Epithelial cell of esophagus (primary cell): ENCODE measurements at regions not wholly inside any gene's neighbourhood (a gene's known extent, or its start where the extent isn't known, plus 50 kb on each side); places are given as distances from the start of the nearest gene placed in this dataset.

Experiments used
- DNase-seq: peaks from one replicate; pipeline ENCODE4 v3.0.0; 2010; ENCODE audit warnings: low read depth
- H3K4me3 ChIP-seq: 2 replicates; pipeline ENCODE4 v1.5.1; 2011; ENCODE audit warnings: mild to moderate bottlenecking, low read length, control low read depth
- TF ChIP-seq, protein P1 (sequence below): IDR thresholded peaks from 2 replicates; pipeline ENCODE4 v1.5.1; 2011; ENCODE audit warnings: low read depth, mild to moderate bottlenecking, low read length, control low read depth, inconsistent platforms; ENCODE audit not compliant: insufficient read depth; ENCODE audit errors: missing control alignments

DNA sequence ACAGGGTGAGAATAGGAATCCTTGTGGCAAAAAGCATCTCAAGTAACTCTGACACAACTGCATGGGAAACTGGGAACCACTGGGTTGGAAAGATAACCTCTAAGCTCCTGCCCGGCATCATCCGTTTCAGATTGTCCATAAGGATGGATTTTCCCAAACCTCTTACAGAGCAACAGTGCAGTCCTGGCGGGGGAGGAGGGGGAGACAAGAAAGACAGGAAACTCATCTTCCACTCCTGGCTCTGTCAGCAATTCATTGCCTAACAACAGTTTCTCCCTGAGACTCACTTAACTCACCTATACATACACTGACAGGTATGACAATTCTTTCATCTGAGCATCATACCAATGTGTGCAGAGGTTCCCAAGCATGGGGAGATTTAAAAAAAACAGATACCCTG lies 279.0 kb downstream of the RPLP1 start:
- DNase-seq: no peak
- H3K4me3 ChIP-seq: no peak overlapping the region
- TF ChIP-seq, protein P1, sequence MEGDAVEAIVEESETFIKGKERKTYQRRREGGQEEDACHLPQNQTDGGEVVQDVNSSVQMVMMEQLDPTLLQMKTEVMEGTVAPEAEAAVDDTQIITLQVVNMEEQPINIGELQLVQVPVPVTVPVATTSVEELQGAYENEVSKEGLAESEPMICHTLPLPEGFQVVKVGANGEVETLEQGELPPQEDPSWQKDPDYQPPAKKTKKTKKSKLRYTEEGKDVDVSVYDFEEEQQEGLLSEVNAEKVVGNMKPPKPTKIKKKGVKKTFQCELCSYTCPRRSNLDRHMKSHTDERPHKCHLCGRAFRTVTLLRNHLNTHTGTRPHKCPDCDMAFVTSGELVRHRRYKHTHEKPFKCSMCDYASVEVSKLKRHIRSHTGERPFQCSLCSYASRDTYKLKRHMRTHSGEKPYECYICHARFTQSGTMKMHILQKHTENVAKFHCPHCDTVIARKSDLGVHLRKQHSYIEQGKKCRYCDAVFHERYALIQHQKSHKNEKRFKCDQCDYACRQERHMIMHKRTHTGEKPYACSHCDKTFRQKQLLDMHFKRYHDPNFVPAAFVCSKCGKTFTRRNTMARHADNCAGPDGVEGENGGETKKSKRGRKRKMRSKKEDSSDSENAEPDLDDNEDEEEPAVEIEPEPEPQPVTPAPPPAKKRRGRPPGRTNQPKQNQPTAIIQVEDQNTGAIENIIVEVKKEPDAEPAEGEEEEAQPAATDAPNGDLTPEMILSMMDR: no peak

DNA sequence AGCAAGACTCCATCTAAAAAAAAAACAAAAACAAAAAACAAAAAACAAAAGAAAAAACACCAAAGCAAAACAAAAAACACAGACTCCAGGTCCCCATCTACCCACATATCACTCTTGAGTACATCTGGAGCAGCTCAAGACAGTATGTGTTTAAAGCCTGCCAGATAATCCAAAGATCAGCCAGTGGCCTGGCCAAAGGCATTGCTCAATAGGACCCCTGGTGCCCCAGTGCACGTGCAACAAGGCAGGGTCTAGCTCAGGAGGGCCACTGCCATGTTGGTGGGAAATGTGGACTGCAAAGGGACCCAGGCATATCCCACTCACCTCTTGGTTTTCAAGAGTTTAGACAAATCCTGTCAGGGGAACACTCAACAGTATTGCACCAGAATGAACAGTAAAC lies 279.5 kb downstream of the RPLP1 start:
- no peak for DNase-seq
- H3K4me3 ChIP-seq: no peak overlapping the region
- TF ChIP-seq, protein P1: no peak

DNA sequence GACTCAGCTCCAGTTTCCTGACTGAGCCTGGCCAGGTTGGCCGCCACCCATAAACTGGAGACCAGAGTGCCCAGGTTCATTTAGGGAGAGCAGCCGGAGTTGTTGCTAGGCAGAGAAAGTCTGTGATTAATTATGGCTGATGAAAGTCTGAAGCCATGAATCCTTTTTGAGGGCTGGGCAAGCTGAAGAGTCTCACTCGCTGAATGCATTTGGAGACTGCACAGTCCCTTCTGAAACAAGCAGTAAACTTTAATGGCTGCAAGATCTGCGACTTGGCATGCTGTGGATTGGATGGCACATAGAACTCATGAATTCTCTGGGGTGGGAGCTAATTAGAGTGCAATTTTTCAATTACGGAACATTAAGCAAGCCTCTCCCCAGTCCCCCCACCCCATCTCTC lies 282.1 kb downstream of the RPLP1 start:
- DNase-seq: no peak
- H3K4me3 ChIP-seq: no peak overlapping the region
- TF ChIP-seq, protein P1: no peak

DNA sequence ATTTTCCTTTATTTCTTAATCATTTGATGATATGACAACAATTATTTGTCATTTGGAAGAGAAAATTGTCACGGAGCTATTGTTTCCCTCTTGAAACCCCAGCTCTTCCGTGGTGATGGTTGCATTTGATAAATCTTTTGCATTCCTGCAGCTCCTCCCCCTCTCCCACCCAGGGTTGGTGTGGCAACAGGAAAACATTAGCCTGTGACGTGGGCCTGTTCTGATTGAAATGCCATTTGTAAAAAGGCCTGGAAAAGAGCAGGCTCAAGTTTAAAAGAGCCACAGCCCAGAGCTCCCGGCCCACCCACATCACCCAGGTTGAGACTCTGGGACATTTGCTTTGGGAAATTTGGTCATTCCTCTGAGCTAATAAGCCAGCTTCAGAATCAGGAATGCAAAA lies 282.5 kb downstream of the RPLP1 start:
- H3K4me3 ChIP-seq: no peak overlapping the region
- TF ChIP-seq, protein P1: no peak
- no peak for DNase-seq

DNA sequence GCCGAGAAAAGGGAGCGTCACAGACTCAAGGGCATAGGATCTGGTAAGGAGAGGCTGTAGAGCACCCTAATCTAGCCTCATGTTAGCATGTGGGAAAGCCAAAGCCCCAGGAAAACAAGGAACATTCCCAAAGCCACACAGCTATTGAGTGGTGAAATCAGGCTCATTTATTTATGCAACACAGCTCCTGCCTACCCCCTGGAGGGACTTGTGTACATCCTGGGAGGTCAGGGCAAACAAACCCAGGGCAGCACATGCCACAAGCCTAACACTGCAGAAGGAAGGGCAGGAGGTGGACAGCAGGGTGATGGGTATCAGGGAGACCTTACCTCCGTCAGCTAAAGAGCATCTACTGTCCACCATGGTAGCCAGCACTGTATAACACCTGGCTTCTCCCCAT lies 283.5 kb downstream of the RPLP1 start:
- no peak overlapping the region for H3K4me3 ChIP-seq
- TF ChIP-seq, protein P1: no peak

DNA sequence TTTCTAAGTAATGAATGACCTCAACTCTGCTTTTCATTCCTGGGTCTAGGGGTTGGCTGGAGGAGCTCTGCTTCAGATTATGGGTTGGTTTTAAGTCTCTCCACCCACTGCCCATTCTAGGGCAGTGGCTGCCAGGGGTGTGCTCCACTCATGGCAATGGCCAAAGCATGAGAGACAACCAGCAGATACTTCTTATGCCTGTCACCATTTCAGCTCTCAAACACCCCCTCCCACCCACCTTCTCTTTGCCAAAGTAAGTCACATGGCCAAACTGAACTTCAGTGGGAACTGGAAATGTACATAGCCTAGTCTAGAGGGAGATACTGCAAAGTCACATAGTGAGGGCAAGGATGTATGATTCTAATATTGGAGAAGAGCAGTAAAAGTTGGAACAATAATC lies 285.3 kb downstream of the RPLP1 start:
- TF ChIP-seq, protein P1: no peak
- DNase-seq: no peak
- H3K4me3 ChIP-seq: no peak overlapping the region

More for the DNA sequence above, 283.5 kb downstream of the RPLP1 start:
- DNase-seq: no peak

DNA sequence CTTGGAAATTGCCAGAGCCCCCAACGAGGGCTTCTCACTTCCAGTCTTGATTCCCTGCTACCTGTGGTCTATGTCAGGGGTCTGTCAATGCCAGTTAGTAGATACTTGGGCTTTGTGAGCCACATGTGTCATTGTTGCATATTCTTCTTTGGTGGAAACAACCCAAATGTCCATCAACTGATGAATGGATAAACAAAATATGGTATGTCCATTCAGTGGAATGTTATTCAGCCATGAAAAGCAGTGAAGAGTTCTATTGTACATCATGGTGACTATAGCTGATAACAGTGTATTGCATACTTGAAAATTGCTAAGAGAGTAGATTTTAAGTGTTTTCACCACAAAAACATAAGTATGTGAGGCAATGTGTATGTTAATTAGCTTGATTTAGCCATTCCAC lies 288.1 kb downstream of the RPLP1 start:
- TF ChIP-seq, protein P1: no peak
- no peak for DNase-seq
- H3K4me3 ChIP-seq: no peak overlapping the region
